WTC11 (cell line): ENCODE measurements at regions not wholly inside any gene's neighbourhood (a gene's known extent, or its start where the extent isn't known, plus 50 kb on each side); places are given as distances from the start of the nearest gene placed in this dataset.

ENCODE experiments used
- CREB1 ChIP-seq: sonication (generic); formaldehyde crosslinking; IDR thresholded peaks from 2 replicates; pipeline ENCODE4 v1.8.0; 2023; ENCODE audit warnings: mild to moderate bottlenecking, missing genetic modification reagents
- CREM ChIP-seq: sonication (generic); formaldehyde crosslinking; IDR thresholded peaks from 2 replicates; pipeline ENCODE4 v1.8.1; 2022; ENCODE audit warnings: mild to moderate bottlenecking, missing genetic modification reagents, moderate library complexity
- FOXJ3 ChIP-seq: sonication (generic); formaldehyde crosslinking; IDR thresholded peaks from 2 replicates; pipeline ENCODE4 v1.9.0; 2021; ENCODE audit warnings: missing genetic modification reagents, mild to moderate bottlenecking, borderline replicate concordance
- FOXK1 ChIP-seq: sonication (generic); formaldehyde crosslinking; IDR thresholded peaks from 2 replicates; pipeline ENCODE4 v1.8.0; 2022; ENCODE audit warnings: mild to moderate bottlenecking, moderate library complexity, missing genetic modification reagents
- PRRX2 ChIP-seq: fragments of 250-450 bp; sonication (Bioruptor Pico); IDR thresholded peaks from 2 replicates; pipeline ENCODE4 v1.8.0; 2021; ENCODE audit warnings: mild to moderate bottlenecking
- SP1 ChIP-seq: sonication (generic); formaldehyde crosslinking; conservative IDR thresholded peaks from 2 replicates; pipeline ENCODE4 v1.8.1; 2022; ENCODE audit warnings: missing genetic modification reagents
- ZNF263 ChIP-seq: sonication (generic); formaldehyde crosslinking; IDR thresholded peaks from 2 replicates; pipeline ENCODE4 v1.8.1; 2022; ENCODE audit warnings: low read depth, mild to moderate bottlenecking, moderate library complexity, missing genetic modification reagents
- ZNF317 ChIP-seq: sonication (generic); formaldehyde crosslinking; IDR thresholded peaks from 2 replicates; pipeline ENCODE4 v1.8.1; 2023; ENCODE audit warnings: low read depth, mild to moderate bottlenecking, moderate library complexity, missing genetic modification reagents, borderline replicate concordance
- ZNF396 ChIP-seq: fragments of 250-450 bp; sonication (Bioruptor Pico); IDR thresholded peaks from 2 replicates; pipeline ENCODE4 v1.8.0; 2021; ENCODE audit warnings: mild to moderate bottlenecking, moderate library complexity, borderline replicate concordance
- TF ChIP-seq, protein P1 (sequence below): sonication (generic); formaldehyde crosslinking; IDR thresholded peaks from 2 replicates; pipeline ENCODE4 v1.8.1; 2023; ENCODE audit warnings: mild to moderate bottlenecking, missing genetic modification reagents
- TF ChIP-seq, protein P2 (sequence below): fragments of 200-600 bp; IDR thresholded peaks from 2 replicates; pipeline ENCODE4 v1.8.0; 2022; ENCODE audit warnings: antibody characterized with exemption
- TF ChIP-seq, protein P3 (sequence below): fragments of 250-450 bp; sonication (Bioruptor Pico); IDR thresholded peaks from 2 replicates; pipeline ENCODE4 v1.9.0; 2021; ENCODE audit warnings: mild to moderate bottlenecking
- TF ChIP-seq, protein P4 (sequence below): sonication (generic); formaldehyde crosslinking; conservative IDR thresholded peaks from 2 replicates; pipeline ENCODE4 v1.8.1; 2023; ENCODE audit warnings: mild to moderate bottlenecking, low read depth, missing genetic modification reagents, moderate library complexity
- TF ChIP-seq, protein P5 (sequence below): sonication (generic); formaldehyde crosslinking; IDR thresholded peaks from 2 replicates; pipeline ENCODE4 v1.8.1; 2023; ENCODE audit warnings: mild to moderate bottlenecking, missing genetic modification reagents, borderline replicate concordance

DNA sequence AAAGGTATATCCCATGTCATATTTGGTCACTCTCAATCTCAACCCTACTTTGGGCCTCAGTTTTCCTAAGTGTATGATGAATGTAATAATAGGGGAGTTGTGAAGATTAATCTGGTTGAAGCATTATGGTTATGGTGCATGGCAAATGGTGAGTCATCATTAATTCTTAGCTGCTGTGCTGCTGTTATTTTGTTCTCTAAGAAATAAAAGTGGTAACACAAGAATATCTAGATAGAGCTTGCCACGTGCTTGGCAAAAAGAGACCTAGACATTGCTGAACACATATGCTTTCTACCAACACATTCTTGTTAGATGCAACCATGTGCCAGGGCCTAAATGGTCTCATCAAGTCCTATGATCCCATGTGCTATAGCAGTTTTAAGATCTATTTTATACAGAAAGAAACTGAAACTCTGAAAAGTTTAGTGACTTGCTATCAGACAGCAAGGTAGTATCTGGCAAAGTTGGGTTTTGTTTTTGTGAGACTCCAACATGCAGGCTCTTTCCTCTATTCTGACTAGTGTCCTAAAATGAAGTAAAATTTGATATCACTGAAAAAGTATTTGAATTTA lies 699.9 kb upstream of the MEF2C start:
- TF ChIP-seq, protein P1, sequence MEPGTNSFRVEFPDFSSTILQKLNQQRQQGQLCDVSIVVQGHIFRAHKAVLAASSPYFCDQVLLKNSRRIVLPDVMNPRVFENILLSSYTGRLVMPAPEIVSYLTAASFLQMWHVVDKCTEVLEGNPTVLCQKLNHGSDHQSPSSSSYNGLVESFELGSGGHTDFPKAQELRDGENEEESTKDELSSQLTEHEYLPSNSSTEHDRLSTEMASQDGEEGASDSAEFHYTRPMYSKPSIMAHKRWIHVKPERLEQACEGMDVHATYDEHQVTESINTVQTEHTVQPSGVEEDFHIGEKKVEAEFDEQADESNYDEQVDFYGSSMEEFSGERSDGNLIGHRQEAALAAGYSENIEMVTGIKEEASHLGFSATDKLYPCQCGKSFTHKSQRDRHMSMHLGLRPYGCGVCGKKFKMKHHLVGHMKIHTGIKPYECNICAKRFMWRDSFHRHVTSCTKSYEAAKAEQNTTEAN (CRISPR knock-in tag): no peak
- TF ChIP-seq, protein P2, sequence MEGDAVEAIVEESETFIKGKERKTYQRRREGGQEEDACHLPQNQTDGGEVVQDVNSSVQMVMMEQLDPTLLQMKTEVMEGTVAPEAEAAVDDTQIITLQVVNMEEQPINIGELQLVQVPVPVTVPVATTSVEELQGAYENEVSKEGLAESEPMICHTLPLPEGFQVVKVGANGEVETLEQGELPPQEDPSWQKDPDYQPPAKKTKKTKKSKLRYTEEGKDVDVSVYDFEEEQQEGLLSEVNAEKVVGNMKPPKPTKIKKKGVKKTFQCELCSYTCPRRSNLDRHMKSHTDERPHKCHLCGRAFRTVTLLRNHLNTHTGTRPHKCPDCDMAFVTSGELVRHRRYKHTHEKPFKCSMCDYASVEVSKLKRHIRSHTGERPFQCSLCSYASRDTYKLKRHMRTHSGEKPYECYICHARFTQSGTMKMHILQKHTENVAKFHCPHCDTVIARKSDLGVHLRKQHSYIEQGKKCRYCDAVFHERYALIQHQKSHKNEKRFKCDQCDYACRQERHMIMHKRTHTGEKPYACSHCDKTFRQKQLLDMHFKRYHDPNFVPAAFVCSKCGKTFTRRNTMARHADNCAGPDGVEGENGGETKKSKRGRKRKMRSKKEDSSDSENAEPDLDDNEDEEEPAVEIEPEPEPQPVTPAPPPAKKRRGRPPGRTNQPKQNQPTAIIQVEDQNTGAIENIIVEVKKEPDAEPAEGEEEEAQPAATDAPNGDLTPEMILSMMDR: no peak
- TF ChIP-seq ZNF317 (CRISPR knock-in tag) (no peak), CREB1 (CRISPR knock-in tag) (no peak), CREM (CRISPR knock-in tag) (no peak), ZNF396 (CRISPR knock-in tag) (no peak), PRRX2 (CRISPR knock-in tag) (no peak), SP1 (no peak), ZNF263 (CRISPR knock-in tag) (no peak), FOXJ3 (CRISPR knock-in tag) (no peak), FOXK1 (CRISPR knock-in tag) (no peak)
- TF ChIP-seq, protein P3, sequence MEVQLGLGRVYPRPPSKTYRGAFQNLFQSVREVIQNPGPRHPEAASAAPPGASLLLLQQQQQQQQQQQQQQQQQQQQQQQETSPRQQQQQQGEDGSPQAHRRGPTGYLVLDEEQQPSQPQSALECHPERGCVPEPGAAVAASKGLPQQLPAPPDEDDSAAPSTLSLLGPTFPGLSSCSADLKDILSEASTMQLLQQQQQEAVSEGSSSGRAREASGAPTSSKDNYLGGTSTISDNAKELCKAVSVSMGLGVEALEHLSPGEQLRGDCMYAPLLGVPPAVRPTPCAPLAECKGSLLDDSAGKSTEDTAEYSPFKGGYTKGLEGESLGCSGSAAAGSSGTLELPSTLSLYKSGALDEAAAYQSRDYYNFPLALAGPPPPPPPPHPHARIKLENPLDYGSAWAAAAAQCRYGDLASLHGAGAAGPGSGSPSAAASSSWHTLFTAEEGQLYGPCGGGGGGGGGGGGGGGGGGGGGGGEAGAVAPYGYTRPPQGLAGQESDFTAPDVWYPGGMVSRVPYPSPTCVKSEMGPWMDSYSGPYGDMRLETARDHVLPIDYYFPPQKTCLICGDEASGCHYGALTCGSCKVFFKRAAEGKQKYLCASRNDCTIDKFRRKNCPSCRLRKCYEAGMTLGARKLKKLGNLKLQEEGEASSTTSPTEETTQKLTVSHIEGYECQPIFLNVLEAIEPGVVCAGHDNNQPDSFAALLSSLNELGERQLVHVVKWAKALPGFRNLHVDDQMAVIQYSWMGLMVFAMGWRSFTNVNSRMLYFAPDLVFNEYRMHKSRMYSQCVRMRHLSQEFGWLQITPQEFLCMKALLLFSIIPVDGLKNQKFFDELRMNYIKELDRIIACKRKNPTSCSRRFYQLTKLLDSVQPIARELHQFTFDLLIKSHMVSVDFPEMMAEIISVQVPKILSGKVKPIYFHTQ (CRISPR knock-in tag): no peak
- TF ChIP-seq, protein P4, sequence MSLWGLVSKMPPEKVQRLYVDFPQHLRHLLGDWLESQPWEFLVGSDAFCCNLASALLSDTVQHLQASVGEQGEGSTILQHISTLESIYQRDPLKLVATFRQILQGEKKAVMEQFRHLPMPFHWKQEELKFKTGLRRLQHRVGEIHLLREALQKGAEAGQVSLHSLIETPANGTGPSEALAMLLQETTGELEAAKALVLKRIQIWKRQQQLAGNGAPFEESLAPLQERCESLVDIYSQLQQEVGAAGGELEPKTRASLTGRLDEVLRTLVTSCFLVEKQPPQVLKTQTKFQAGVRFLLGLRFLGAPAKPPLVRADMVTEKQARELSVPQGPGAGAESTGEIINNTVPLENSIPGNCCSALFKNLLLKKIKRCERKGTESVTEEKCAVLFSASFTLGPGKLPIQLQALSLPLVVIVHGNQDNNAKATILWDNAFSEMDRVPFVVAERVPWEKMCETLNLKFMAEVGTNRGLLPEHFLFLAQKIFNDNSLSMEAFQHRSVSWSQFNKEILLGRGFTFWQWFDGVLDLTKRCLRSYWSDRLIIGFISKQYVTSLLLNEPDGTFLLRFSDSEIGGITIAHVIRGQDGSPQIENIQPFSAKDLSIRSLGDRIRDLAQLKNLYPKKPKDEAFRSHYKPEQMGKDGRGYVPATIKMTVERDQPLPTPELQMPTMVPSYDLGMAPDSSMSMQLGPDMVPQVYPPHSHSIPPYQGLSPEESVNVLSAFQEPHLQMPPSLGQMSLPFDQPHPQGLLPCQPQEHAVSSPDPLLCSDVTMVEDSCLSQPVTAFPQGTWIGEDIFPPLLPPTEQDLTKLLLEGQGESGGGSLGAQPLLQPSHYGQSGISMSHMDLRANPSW (CRISPR knock-in tag): no peak
- TF ChIP-seq, protein P5, sequence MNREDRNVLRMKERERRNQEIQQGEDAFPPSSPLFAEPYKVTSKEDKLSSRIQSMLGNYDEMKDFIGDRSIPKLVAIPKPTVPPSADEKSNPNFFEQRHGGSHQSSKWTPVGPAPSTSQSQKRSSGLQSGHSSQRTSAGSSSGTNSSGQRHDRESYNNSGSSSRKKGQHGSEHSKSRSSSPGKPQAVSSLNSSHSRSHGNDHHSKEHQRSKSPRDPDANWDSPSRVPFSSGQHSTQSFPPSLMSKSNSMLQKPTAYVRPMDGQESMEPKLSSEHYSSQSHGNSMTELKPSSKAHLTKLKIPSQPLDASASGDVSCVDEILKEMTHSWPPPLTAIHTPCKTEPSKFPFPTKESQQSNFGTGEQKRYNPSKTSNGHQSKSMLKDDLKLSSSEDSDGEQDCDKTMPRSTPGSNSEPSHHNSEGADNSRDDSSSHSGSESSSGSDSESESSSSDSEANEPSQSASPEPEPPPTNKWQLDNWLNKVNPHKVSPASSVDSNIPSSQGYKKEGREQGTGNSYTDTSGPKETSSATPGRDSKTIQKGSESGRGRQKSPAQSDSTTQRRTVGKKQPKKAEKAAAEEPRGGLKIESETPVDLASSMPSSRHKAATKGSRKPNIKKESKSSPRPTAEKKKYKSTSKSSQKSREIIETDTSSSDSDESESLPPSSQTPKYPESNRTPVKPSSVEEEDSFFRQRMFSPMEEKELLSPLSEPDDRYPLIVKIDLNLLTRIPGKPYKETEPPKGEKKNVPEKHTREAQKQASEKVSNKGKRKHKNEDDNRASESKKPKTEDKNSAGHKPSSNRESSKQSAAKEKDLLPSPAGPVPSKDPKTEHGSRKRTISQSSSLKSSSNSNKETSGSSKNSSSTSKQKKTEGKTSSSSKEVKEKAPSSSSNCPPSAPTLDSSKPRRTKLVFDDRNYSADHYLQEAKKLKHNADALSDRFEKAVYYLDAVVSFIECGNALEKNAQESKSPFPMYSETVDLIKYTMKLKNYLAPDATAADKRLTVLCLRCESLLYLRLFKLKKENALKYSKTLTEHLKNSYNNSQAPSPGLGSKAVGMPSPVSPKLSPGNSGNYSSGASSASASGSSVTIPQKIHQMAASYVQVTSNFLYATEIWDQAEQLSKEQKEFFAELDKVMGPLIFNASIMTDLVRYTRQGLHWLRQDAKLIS (CRISPR knock-in tag): no peak
